G401.6 (cell line): ENCODE measurements at regions not wholly inside any gene's neighbourhood (a gene's known extent, or its start where the extent isn't known, plus 50 kb on each side); places are given as distances from the start of the nearest gene placed in this dataset.

ENCODE experiments used
- FAIRE-seq: peaks from 2 replicates; lab custom pipeline; 2012; peaks lifted over from hg19 to GRCh38; lab: Jason Lieb, UNC

GRCh38 chr4:123943976-123944375 is 547.4 kb downstream of the SPRY1 start:
- FAIRE-seq = no peak

GRCh38 chr4:123945301-123945700 is 548.7 kb downstream of the SPRY1 start:
- FAIRE-seq = no peak

DNA sequence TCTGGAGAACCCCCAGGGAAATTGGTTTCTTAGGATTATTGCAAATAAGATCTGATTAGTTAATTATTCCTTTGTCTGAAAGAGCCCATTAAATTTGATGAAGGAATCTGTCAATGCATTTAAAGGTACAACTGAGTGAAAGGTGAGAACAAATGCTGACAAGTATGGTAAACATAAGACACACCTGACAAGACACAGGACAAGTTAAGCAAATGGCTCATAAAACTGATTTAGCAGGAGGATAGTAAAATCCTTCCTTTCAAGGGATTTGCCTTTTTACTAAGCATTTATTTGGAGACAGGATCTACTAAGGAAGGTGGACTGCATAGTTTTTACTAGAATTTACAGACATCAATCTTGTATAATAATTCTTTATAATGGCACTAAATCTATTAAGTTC is 553.9 kb downstream of the SPRY1 start:
- FAIRE-seq = no peak

DNA sequence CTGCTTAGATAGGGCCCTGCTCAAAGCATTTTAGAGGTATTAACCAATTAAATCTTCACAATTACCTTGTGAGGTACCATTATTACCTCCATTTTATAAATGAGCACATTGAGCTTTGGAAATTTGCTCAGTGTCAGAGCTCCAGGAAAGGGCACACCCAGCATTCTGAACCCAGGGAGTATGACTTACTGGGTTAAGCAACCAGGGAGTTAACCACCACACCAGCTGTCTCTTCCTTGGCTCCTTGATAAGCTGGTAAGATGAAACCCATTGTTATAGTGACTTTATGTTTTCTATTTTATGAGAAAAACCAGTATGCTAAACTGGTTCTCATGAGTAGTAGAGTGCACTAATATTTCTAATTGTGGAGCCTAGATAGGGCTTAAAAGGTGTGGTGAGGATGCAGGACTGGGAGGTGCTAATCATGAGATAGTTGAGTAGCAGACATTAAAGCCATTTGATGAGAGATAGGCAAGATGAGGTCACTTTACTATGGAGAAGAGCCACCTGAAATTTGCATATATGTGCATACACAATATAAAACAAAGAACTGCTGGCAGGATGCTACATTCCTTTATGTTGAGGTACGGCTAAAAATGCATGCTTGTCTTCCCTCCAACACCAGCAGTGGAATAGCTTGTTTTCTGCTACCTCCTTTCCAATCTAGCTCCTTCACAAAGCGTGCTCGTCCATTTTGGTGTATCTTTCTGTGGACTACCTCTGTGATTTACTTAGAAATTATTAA is 556.1 kb downstream of the SPRY1 start:
- no peak for FAIRE-seq

GRCh38 chr4:123953566-123953965 is 557.0 kb downstream of the SPRY1 start:
- FAIRE-seq = no peak

DNA sequence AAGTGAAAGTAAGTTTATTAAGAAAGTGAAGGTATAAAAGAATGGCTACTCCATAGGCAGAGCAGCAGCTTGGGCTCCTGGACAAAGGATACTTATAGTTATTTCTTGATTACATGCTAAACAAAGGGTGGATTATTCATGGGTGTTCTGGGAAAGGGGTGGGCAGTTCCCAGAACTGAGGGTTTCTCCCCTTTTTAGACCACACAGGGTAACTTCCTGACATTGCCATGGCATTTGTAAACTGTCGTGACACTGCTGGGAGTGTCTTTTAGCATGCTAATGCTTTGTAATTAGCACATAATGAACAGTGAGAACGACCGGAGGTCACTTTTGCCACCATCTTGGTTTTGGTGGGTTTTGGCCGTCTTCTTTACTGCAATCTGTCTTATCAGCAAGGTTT is 557.6 kb downstream of the SPRY1 start:
- no peak for FAIRE-seq

DNA sequence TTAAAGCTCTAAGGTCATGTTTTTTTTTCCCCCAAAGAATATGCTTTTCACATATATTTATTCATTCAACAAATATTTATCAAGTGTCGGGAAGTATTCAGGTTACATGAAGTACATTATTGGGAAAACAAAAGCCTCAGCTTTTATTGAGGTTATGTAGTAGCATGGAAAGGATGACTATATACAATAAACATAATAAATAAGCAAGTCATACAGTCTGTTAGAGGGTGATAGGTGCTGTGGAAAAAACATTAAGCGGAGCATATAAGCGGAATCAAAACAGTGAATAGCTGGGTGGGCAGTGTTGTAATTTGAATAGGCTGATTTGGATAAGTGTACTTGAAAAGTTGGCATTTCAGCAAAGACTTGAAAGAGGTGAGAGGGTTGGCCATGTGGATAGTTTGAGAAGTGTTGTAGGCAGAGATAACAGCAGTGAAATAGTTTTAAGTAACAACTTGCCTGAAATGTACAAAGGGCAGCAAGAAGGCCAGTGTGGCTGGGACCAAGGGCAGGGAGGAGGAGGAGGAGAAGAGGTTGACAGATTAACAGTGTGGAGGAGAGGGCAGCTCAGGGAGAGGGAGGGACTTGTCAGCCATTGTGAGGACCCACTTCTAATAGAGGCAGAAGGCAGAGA is 558.7 kb downstream of the SPRY1 start:
- FAIRE-seq = no peak

DNA sequence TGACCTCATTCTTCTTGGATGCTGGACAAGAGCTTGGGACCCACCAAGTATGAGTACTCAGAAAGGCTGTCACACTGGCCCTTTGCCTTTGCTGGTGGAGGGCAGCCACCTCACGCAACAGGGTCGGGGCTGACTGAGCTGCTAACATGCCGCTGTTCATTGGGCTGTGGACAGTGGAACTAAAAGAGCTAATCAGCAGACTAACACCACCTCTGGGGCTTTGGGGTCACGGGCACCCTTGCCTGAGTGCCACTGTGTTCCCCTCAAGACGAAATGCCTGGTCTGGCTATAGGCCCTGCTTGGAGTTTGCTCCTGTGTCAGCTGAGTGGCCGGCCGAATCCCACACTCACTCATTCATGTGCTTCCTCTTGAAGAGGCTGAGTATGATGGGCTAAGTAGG is 559.6 kb downstream of the SPRY1 start:
- no peak for FAIRE-seq

- FAIRE-seq = no peak
Observed at GRCh38 chr4:123966990-123967769, 570.6 kb downstream of the SPRY1 start.

DNA sequence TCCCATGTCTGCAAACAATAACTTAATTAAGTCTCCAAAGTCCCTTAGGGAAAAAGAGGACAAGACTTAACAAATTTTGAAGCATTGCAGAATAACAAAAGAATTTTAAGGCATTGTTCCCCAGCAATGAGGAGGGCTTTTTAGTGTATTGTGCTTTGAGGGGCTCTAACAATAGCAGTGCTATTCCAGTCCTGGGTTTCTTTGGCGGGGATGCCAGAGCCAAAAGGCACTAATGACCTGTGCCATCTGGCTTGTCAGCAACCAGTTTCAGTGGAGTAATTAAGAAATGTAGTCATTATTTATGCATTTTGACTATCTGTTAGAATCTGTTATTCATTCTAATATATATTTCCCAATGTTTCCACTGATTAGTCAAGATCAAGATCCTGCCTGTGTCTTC is 575.4 kb downstream of the SPRY1 start:
- no peak for FAIRE-seq

DNA sequence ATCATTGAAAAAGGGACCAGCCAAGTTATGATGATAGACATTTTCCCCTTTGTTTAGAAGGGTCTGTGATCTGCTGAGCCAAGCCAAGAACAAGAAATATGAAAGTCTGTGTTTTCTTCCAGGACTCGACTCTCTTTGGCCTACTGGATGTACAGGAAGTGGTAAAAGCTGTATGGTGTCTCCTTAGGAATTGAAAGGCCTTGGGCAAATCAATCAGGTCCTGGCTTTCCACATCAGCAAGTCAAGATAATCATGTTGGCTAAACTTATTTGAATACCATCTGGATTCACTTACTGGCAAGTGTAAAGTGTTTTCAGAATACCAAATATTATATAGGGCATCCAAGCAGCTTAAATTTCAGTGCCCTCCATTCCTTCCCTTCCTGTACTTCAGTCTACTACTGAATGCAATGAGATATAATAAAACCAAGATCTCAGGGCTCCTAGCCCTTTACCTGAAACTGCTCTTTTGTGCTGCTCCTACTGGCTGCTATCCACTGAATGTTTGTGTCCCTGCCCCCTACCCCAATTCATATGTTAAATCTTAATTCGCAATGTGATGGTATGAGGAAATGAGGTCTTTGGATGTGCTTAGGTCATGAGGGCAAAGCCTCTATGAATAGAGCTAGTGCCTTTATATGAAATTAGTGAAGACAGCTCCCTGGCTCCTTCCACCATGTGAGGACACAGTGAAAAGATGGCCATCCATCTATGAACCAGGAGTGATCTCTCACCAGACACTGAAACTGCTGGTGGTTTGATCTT is 578.0 kb downstream of the SPRY1 start:
- FAIRE-seq = no peak

DNA sequence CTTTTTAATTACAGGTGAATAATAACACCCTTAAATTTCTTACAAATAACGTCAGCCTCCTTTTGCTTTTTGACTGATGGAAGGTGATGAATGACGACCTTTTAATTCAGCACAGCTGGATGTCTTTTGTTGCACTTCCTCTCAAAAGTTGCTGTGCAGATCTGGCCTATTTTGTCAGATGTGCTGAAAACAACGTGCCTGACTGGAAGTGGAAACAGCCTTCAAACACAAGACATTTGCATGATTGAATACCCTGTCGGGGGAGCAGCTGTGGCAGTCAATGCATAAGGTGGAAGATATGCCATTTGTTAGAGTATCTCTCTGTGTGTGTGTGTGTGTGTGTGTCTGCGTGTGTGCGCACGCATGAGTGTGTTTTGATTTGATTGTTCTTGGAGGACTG is 579.7 kb downstream of the SPRY1 start:
- FAIRE-seq = no peak

GRCh38 chr4:123976819-123977218 is 580.2 kb downstream of the SPRY1 start:
- no peak for FAIRE-seq

- no peak for FAIRE-seq
Observed at GRCh38 chr4:123977641-123978081, 581.1 kb downstream of the SPRY1 start.

- no peak for FAIRE-seq
Observed at GRCh38 chr4:123978637-123979036, 582.0 kb downstream of the SPRY1 start.

DNA sequence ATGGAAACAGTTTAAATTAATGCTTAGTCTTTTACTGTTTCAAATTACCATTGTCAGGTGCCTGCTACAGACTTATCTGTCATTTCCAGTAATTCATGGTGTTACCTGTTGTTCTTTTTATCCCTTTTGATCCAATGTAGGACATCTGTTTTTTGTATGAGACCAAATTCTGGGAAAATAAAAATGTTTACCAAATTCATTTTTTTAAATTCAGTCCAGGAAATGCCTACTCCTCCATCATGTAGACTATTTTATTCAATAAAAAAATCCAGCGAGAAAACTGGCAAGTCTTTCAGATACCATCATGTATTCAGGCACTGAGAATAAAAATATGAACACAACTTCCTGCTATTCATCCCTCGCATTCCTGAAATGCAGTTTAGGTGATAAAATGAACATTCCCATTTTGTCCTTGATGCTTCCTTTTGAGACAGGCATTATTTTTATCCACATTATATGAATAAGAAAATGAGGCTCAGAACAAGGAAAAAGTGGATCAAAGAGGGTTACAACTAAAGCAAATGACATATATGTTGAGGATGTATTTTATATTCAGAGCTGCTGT is 584.2 kb downstream of the SPRY1 start:
- FAIRE-seq = no peak

DNA sequence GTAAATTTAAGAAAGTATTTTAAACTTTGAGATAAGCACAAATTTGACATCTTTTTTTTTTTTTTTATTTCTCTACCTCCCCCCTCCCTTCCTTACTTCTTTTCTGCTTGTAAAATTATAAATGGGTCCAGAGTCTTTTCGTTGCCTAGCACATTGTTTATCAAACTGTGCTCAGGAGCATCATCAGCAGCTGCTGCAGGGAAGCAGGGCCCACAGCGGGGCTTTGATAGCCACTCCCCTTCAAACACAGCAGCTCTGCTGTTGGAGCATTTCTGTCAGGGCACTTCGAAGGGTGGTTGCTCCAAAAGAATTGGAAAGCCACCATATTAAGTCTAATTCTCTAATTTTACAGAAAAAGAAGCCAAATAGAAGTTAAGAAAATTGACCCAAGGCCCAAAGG is 588.3 kb downstream of the SPRY1 start:
- no peak for FAIRE-seq

DNA sequence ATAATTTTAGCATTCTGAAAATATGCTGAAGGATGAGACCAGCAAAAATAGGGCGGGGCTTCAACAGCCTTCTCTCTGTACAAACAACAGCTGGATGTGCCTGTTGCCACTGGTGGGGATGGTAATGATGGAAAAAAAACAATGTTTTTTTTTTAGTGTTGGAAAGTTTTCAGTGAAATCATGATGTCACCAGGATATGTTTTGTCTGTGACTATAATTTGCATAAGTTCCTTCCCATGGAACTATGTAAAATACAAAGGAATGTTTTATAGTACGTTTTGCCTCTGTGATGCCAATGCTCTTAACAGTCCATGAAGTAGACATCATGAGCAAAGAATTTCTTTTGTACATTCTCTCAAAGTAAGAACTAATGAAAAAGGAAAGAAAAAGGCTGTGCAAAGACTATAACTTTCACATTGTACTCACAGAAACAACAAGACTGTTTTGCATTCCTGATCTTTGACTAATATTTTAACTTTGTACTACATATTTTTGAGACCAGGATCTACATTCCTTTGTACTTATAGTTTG is 589.7 kb downstream of the SPRY1 start:
- FAIRE-seq = no peak

DNA sequence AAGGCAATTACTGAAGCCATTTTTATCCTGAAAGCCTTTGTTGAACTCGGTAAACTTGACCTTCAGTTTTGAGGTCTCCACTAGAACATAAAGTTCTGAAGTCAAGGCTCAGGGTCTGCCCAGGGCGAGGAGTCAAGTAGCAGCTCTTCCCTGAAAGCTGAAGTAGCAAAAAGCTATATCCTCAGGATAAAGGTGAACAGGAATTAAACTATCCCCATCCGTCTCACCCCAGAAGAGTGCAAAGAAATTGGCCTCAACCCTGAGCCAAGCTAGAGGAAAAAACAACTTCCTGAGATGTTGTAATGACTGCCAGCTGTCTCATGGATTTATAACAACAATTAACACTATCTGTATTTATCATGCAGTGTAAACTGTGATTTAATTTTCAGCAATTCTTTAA is 590.8 kb downstream of the SPRY1 start:
- FAIRE-seq = no peak

GRCh38 chr4:123990310-123990870 is 593.8 kb downstream of the SPRY1 start:
- FAIRE-seq = no peak

- FAIRE-seq = no peak
Observed at GRCh38 chr4:123994917-123995316, 598.3 kb downstream of the SPRY1 start.

- no peak for FAIRE-seq
Observed at GRCh38 chr4:123995936-123996335, 599.3 kb downstream of the SPRY1 start.
